Trophoblast cell (in vitro differentiated cells and primary cell): ENCODE measurements at regions not wholly inside any gene's neighbourhood (a gene's known extent, or its start where the extent isn't known, plus 50 kb on each side); places are given as distances from the start of the nearest gene placed in this dataset.

ENCODE experiments used
- DNase-seq, 2 donors: peaks; one replicate each; pipeline ENCODE4 v3.0.0-alpha.2; 2016
- H2AFZ ChIP-seq: 2 replicates; pipeline ENCODE4 v1.6.1; 2013; ENCODE audit warnings: low read length, moderate library complexity, mild to moderate bottlenecking; ENCODE audit not compliant: insufficient read depth, poor library complexity
- H2AK5ac ChIP-seq: 2 replicates; pipeline ENCODE4 v1.6.1; 2013; ENCODE audit warnings: mild to moderate bottlenecking, low read length
- H2BK120ac ChIP-seq: 2 replicates; pipeline ENCODE4 v1.6.1; 2013; ENCODE audit warnings: low read length, mild to moderate bottlenecking, moderate library complexity; ENCODE audit not compliant: insufficient read depth, poor library complexity
- H2BK12ac ChIP-seq: 2 replicates; pipeline ENCODE4 v1.6.1; 2013; ENCODE audit warnings: mild to moderate bottlenecking, low read length, moderate library complexity
- H2BK5ac ChIP-seq: 2 replicates; pipeline ENCODE4 v1.6.1; 2013; ENCODE audit warnings: low read length, low read depth, moderate library complexity, mild to moderate bottlenecking; ENCODE audit not compliant: poor library complexity
- H3K14ac ChIP-seq: 2 replicates; pipeline ENCODE4 v1.6.1; 2013; ENCODE audit warnings: mild to moderate bottlenecking, low read length
- H3K18ac ChIP-seq: 2 replicates; pipeline ENCODE4 v1.6.1; 2013; ENCODE audit warnings: mild to moderate bottlenecking, low read length
- H3K23ac ChIP-seq: 2 replicates; pipeline ENCODE4 v1.6.1; 2013; ENCODE audit warnings: low read length
- H3K27ac ChIP-seq: 2 replicates; pipeline ENCODE4 v1.5.1; 2013; ENCODE audit warnings: low read depth, mild to moderate bottlenecking, inconsistent platforms, low read length, moderate library complexity
- H3K27me3 ChIP-seq: 2 replicates; pipeline ENCODE4 v1.6.1; 2013; ENCODE audit warnings: inconsistent platforms, mild to moderate bottlenecking, low read length, moderate library complexity; ENCODE audit not compliant: insufficient read depth
- H3K36me3 ChIP-seq, 2 experiments: 1 replicate in 1 of 2; 2 replicates in 1 of 2; pipeline ENCODE4 v1.6.1; 2013; ENCODE audit warnings: low read length in 2 of 2, mild to moderate bottlenecking in 2 of 2, moderate library complexity in 1 of 2; ENCODE audit not compliant: insufficient read depth in 2 of 2, control insufficient read depth in 1 of 2
- H3K4ac ChIP-seq: 2 replicates; pipeline ENCODE4 v1.6.1; 2013; ENCODE audit warnings: low read depth, mild to moderate bottlenecking, low read length, moderate library complexity
- H3K4me1 ChIP-seq, 2 experiments: 1 replicate in 1 of 2; 2 replicates in 1 of 2; pipeline ENCODE4 v1.6.1; 2013; ENCODE audit warnings: low read length in 2 of 2, mild to moderate bottlenecking in 2 of 2, moderate library complexity in 1 of 2; ENCODE audit not compliant: insufficient read depth in 2 of 2, control insufficient read depth in 1 of 2
- H3K4me2 ChIP-seq: 2 replicates; pipeline ENCODE4 v1.6.1; 2013; ENCODE audit warnings: inconsistent platforms, mild to moderate bottlenecking, low read length, moderate library complexity
- H3K4me3 ChIP-seq: 2 replicates; pipeline ENCODE4 v1.5.1; 2013; ENCODE audit warnings: mild to moderate bottlenecking, low read depth, low read length, inconsistent platforms
- H3K79me1 ChIP-seq: one replicate; pipeline ENCODE4 v1.6.1; 2013; ENCODE audit warnings: low read length
- H3K79me2 ChIP-seq: 2 replicates; pipeline ENCODE4 v1.6.1; 2013; ENCODE audit warnings: low read length, mild to moderate bottlenecking; ENCODE audit not compliant: control insufficient read depth, insufficient read depth, poor library complexity
- H3K9ac ChIP-seq: 2 replicates; pipeline ENCODE4 v1.6.1; 2013; ENCODE audit warnings: mild to moderate bottlenecking, low read length
- H3K9me3 ChIP-seq: 2 replicates; pipeline ENCODE4 v1.6.1; 2013; ENCODE audit warnings: low read depth, mild to moderate bottlenecking, control low read depth, inconsistent platforms, low read length; ENCODE audit not compliant: insufficient read depth
- H4K12ac ChIP-seq: 2 replicates; pipeline ENCODE4 v1.6.1; 2013; ENCODE audit warnings: low read depth, mild to moderate bottlenecking, low read length, moderate library complexity
- H4K8ac ChIP-seq: 2 replicates; pipeline ENCODE4 v1.6.1; 2013; ENCODE audit warnings: low read depth, mild to moderate bottlenecking, low read length, moderate library complexity
- H4K91ac ChIP-seq: one replicate; pipeline ENCODE4 v1.6.1; 2013; ENCODE audit warnings: low read depth, mild to moderate bottlenecking, low read length, moderate library complexity
- WGBS: extraction: QIAGEN DNeasy Blood & Tissue Kit; methylation state at CpG from one replicate; pipeline ENCODE4 v1.1.7; 2013; ENCODE audit warnings: missing lambda C conversion rate; ENCODE audit not compliant: insufficient read length, insufficient coverage; ENCODE audit errors: extremely low coverage; 5-methylcytosine and 5-hydroxymethylcytosine counted together

DNA sequence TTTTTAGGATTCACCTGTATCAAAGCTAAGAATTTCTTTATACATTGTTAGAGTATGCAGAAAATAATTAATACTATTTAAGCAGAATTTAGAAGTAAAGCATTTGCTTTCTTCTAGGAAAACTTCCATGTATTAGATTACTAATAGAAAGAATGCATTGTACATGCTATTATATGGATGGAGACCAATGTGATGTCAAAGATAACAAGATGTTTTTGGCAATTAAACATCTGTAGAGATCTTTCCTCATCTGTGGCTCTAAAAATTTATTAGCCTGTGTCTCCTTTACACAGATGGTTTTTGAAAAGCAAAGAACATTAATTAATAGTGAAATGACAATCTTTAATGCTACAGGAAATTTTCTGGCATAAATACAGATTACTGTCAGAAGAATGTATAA is 198.4 kb upstream of the CCDC179 start:
- Histone ChIP-seq H3K4ac (no peak overlapping the region), H3K4me1 (no peaks in the 10 kb centered on the region), H3K27me3 (no peaks in the 10 kb centered on the region), H4K12ac (no peak overlapping the region), H2AFZ (no peak overlapping the region), H2BK5ac (no peak overlapping the region), H2AK5ac (no peak overlapping the region), H3K79me1 (no peaks in the 10 kb centered on the region), H3K4me3 (no peak overlapping the region), H3K79me2 (no peaks in the 10 kb centered on the region), H3K4me2 (no peak overlapping the region), H3K27ac (no peak overlapping the region), H3K14ac (no peak overlapping the region), H2BK12ac (no peak overlapping the region), H4K91ac (no peak overlapping the region), H2BK120ac (no peak overlapping the region), H3K23ac (no peak overlapping the region), H3K9me3 (no peaks in the 10 kb centered on the region), H3K9ac (no peak overlapping the region), H3K18ac (no peak overlapping the region), H3K36me3 (no peaks in the 10 kb centered on the region), H4K8ac (no peak overlapping the region)
- DNase-seq: no peak

DNA sequence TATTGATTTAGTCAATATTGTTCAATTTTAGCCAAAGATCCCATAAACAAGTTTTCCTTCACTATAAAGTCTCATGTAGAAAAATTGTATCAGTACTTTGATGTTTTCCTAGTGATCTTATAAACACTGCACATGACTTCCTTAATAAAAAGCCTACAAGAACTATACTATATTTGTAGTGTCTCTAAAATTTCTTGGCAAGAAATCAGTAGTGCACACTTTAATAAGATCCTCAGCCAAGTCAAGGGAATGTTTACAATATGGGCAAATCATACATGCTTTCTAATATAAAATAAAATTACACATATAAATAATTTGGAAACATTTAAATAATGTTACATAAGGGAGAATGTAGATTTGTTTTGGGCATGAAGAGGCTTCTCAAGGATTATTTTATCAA is 203.0 kb upstream of the CCDC179 start:
- Histone ChIP-seq H4K91ac (no peak overlapping the region), H3K18ac (no peak overlapping the region), H2BK12ac (no peak overlapping the region), H3K79me2 (no peaks in the 10 kb centered on the region), H3K4me3 (no peak overlapping the region), H3K4me1 (no peaks in the 10 kb centered on the region), H2BK5ac (no peak overlapping the region), H3K27ac (no peak overlapping the region), H3K79me1 (no peaks in the 10 kb centered on the region), H3K9ac (no peak overlapping the region), H3K4me2 (no peak overlapping the region), H4K12ac (no peak overlapping the region), H3K4ac (no peak overlapping the region), H3K36me3 (no peaks in the 10 kb centered on the region), H2AK5ac (no peak overlapping the region), H2AFZ (no peak overlapping the region), H4K8ac (no peak overlapping the region), H3K9me3 (no peaks in the 10 kb centered on the region), H3K23ac (no peak overlapping the region), H3K27me3 (no peaks in the 10 kb centered on the region), H2BK120ac (no peak overlapping the region), H3K14ac (no peak overlapping the region)
- no peak for DNase-seq

DNA sequence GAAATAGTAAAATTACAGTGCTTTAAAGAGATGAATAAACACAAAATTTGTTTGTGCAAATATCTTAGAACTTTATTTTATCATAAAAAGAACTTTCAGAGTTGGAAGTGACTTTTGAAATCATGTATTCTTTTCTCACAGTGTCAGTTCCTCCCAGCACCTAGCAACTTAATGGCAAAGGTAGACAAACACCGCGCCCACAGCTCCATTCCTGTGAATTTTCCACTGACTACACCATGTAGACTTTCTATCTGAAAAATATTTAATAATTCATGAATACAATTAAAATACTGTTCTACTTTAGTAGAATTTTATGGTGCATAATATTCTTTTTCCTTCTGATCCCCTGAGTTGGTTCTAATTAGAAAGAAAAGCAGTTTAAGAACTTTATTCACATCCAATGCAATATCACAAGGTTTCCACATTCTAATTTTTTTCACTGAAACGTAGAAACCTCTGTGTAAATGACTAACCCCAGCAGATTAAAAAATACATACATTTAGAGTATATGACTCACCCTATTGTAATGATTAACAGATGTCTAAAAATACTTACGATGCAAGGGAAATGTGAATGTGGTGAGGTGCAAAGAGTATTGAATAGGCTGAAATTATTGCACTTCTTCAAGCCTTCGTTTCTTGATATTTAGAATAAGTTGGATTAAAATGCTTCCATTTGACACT is 218.2 kb upstream of the CCDC179 start:
- Histone ChIP-seq H3K79me2 (no peaks in the 10 kb centered on the region), H3K9ac (no peak overlapping the region), H2BK120ac (no peak overlapping the region), H2AFZ (no peak overlapping the region), H3K14ac (no peak overlapping the region), H4K12ac (no peak overlapping the region), H3K4ac (no peak overlapping the region), H3K27me3 (no peaks in the 10 kb centered on the region), H3K18ac (no peak overlapping the region), H3K4me3 (no peak overlapping the region), H3K79me1 (no peaks in the 10 kb centered on the region), H2BK5ac (no peak overlapping the region), H3K4me1 (no peaks in the 10 kb centered on the region), H4K91ac (no peak overlapping the region), H2BK12ac (no peak overlapping the region), H3K36me3 (no peaks in the 10 kb centered on the region), H3K4me2 (no peak overlapping the region), H3K27ac (no peak overlapping the region), H2AK5ac (no peak overlapping the region), H3K9me3 (no peaks in the 10 kb centered on the region), H3K23ac (no peak overlapping the region), H4K8ac (no peak overlapping the region)
- no peak for DNase-seq
- WGBS: no CpG with 5 or more reads among the region's 5 CpGs

DNA sequence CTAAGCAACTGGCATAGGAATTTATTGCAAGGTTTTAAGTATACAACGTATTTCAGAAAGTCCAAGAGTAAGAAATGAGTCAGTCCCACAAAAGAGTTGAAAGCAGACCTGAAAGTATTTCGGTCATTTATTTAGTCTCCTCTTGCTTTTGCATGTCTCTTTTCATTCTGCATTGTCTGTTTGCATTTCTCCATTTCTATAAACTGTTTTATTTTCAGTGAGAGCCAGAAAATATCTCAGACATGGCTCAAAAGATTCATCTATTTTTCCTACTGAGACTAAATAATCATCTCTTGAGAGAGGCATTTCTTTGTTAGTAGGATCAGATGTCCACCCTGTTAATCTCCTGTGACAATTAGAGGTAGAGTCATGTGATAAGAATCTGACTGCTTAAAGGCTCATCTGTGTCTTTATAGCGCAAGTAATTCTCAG is 219.1 kb upstream of the CCDC179 start:
- no peak for DNase-seq
- Histone ChIP-seq H3K4me3 (no peak overlapping the region), H3K27ac (no peak overlapping the region), H2BK12ac (no peak overlapping the region), H2BK5ac (no peak overlapping the region), H3K27me3 (no peaks in the 10 kb centered on the region), H4K8ac (no peak overlapping the region), H3K79me1 (no peaks in the 10 kb centered on the region), H3K4ac (no peak overlapping the region), H3K36me3 (no peaks in the 10 kb centered on the region), H4K91ac (no peak overlapping the region), H3K18ac (no peak overlapping the region), H3K79me2 (no peaks in the 10 kb centered on the region), H3K23ac (no peak overlapping the region), H3K9ac (no peak overlapping the region), H3K4me2 (no peak overlapping the region), H4K12ac (no peak overlapping the region), H2AFZ (no peak overlapping the region), H3K14ac (no peak overlapping the region), H3K9me3 (no peaks in the 10 kb centered on the region), H2AK5ac (no peak overlapping the region), H3K4me1 (no peaks in the 10 kb centered on the region), H2BK120ac (no peak overlapping the region)
- WGBS: no CpG with 5 or more reads among the region's 3 CpGs
